Loucy (cell line): ENCODE measurements at regions not wholly inside any gene's neighbourhood (a gene's known extent, or its start where the extent isn't known, plus 50 kb on each side); places are given as distances from the start of the nearest gene placed in this dataset.

Experiments
- H2AFZ ChIP-seq: fragments of 200-600 bp; sonication (generic); 2 replicates; pipeline ENCODE4 v1.6.0; 2016; ENCODE audit warnings: antibody characterized with exemption, mild to moderate bottlenecking, low read length, moderate library complexity
- H3F3A ChIP-seq: fragments of 200-600 bp; 2 replicates; pipeline ENCODE4 v1.6.0; 2016; ENCODE audit warnings: antibody characterized with exemption, low read depth, mild to moderate bottlenecking
- H3K27me3 ChIP-seq: fragments of 200-600 bp; sonication (generic); 2 replicates; pipeline ENCODE4 v1.6.1; 2014; ENCODE audit warnings: low read length, mild to moderate bottlenecking; ENCODE audit not compliant: insufficient read depth, poor library complexity, severe bottlenecking
- H3K36me3 ChIP-seq: fragments of 200-600 bp; sonication (generic); 2 replicates; pipeline ENCODE4 v1.6.1; 2016; ENCODE audit warnings: low read length; ENCODE audit not compliant: insufficient read depth
- H3K4me1 ChIP-seq: fragments of 200-600 bp; sonication (generic); 2 replicates; pipeline ENCODE4 v1.5.1; 2014; ENCODE audit warnings: low read length, mild to moderate bottlenecking; ENCODE audit not compliant: insufficient read depth, poor library complexity, severe bottlenecking
- H3K4me2 ChIP-seq: fragments of 200-600 bp; sonication (generic); 2 replicates; pipeline ENCODE4 v1.6.0; 2014; ENCODE audit warnings: antibody characterized with exemption, low read length, low read depth, mild to moderate bottlenecking; ENCODE audit not compliant: poor library complexity, severe bottlenecking
- H3K4me3 ChIP-seq: fragments of 200-600 bp; sonication (generic); 2 replicates; pipeline ENCODE4 v1.5.1; 2014; ENCODE audit warnings: low read length, mild to moderate bottlenecking, mixed read lengths; ENCODE audit not compliant: poor library complexity, severe bottlenecking
- H3K79me2 ChIP-seq: fragments of 200-600 bp; sonication (generic); 2 replicates; pipeline ENCODE4 v1.6.1; 2014; ENCODE audit warnings: low read length; ENCODE audit not compliant: insufficient read depth
- H3K9ac ChIP-seq: fragments of 200-600 bp; sonication (generic); 2 replicates; pipeline ENCODE4 v1.6.0; 2014; ENCODE audit warnings: mild to moderate bottlenecking, low read depth, low read length, moderate library complexity; ENCODE audit not compliant: poor library complexity, severe bottlenecking
- H3K9me2 ChIP-seq: fragments of 200-600 bp; sonication (generic); replicated peaks from 2 replicates; pipeline ENCODE4 v1.6.1; 2016; ENCODE audit warnings: low read depth, low read length, mixed read lengths
- H3K9me3 ChIP-seq: fragments of 200-600 bp; sonication (generic); 2 replicates; pipeline ENCODE4 v1.6.1; 2014; ENCODE audit warnings: mild to moderate bottlenecking, antibody characterized with exemption, low read length, low read depth; ENCODE audit not compliant: insufficient read depth
- H4K20me1 ChIP-seq: fragments of 200-600 bp; sonication (generic); 2 replicates; pipeline ENCODE4 v1.6.0; 2014; ENCODE audit warnings: antibody characterized with exemption, low read length, mild to moderate bottlenecking; ENCODE audit not compliant: insufficient read depth, poor library complexity, severe bottlenecking
- CTCF ChIP-seq: fragments of 200-600 bp; sonication (generic); conservative IDR thresholded peaks from 2 replicates; pipeline ENCODE4 v1.5.1; 2014; ENCODE audit warnings: mild to moderate bottlenecking, antibody characterized with exemption, low read length
- EZH2phosphoT487 ChIP-seq: fragments of 200-600 bp; IDR thresholded peaks from 2 replicates; pipeline ENCODE4 v1.6.1; 2018; ENCODE audit warnings: antibody characterized with exemption, mild to moderate bottlenecking, moderate library complexity, borderline replicate concordance

DNA sequence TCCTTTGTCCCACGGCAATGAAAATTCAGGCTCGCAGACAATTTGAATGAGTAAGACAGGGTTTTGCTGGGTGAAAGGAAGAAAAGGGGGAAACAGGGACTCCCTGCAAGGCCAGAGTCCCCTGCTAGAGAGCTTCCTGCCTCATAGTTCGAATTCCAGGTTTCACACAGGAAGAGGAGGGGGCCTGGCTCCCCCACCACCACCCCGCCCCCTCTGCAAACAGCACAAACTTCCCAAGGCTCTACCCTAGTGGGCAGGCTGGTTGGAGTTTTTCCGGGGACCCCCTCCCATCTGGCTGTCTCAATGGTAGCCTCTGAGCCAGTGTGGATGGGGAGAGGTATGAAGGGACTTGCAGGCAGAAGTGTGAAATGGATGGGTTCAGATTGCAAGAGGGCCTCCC lies 57.4 kb upstream of the NEBL start:
- Histone ChIP-seq H3K9ac (no peak overlapping the region), H3K36me3 (no peaks in the 10 kb centered on the region), H3K4me2 (no peak overlapping the region), H3K4me3 (no peak overlapping the region), H3K27me3 (no peaks in the 10 kb centered on the region), H2AFZ (no peak overlapping the region), H3K4me1 (no peaks in the 10 kb centered on the region), H3K79me2 (no peaks in the 10 kb centered on the region), H3K9me3 (no peaks in the 10 kb centered on the region), H3K9me2 (no peaks in the 10 kb centered on the region), H3F3A (no peaks in the 10 kb centered on the region), H4K20me1 (no peaks in the 10 kb centered on the region)
- TF ChIP-seq CTCF, result no peak
- TF ChIP-seq EZH2phosphoT487, result no peak

DNA sequence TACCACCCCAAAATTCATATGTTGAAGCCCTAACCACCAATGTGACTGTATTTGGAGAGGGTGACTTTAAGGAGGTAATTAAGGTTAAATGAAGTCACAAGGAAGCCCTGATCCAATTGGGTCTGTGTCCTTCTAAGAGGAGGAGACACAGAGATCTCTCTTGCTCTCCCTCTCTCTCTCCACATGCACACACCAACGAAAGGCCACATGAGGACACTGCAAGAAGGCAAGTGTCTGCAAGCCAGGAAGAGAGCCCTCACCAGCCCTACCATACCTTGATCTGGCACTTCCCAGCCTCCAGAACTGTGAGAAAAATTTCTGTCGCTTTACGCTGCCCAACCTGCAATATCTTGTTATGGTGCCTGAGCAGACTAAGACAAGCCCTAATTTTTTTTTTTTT lies 56.0 kb upstream of the NEBL start:
- H3K36me3 ChIP-seq, result no peaks in the 10 kb centered on the region
- H2AFZ ChIP-seq, result no peak overlapping the region
- no peak overlapping the region for H3K4me3 ChIP-seq
- no peaks in the 10 kb centered on the region for H4K20me1 ChIP-seq
- H3K4me1 ChIP-seq, result no peaks in the 10 kb centered on the region
- no peaks in the 10 kb centered on the region for H3K79me2 ChIP-seq
- no peak overlapping the region for H3K4me2 ChIP-seq
- H3F3A ChIP-seq, result no peaks in the 10 kb centered on the region
- no peak overlapping the region for H3K9ac ChIP-seq
- no peaks in the 10 kb centered on the region for H3K9me3 ChIP-seq
- TF ChIP-seq EZH2phosphoT487, result no peak
- no peak for TF ChIP-seq CTCF
- no peaks in the 10 kb centered on the region for H3K9me2 ChIP-seq
- H3K27me3 ChIP-seq, result no peaks in the 10 kb centered on the region

DNA sequence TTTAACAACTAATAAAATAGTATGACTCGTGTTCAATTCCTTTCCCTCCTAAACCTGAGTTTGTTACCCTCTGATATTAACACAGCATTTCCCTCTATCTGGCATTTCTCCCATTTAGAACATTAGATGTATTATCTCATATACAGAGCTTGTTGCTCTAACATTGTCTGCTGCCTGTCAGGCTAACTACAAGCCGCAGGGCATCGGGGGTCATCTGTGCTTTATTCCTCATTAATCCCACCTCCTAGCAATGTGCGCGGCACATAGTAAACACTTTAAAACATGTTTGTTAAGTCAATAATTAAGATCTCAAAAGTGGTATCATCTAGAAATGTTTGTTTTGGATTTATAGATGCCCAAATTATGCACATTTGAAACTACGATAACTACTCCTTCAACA lies 52.9 kb upstream of the NEBL start:
- no peaks in the 10 kb centered on the region for H3K9me2 ChIP-seq
- H3K9ac ChIP-seq, result no peak overlapping the region
- no peaks in the 10 kb centered on the region for H3K4me1 ChIP-seq
- H3K36me3 ChIP-seq, result no peaks in the 10 kb centered on the region
- no peak overlapping the region for H2AFZ ChIP-seq
- H3K4me3 ChIP-seq, result no peak overlapping the region
- no peaks in the 10 kb centered on the region for H4K20me1 ChIP-seq
- TF ChIP-seq EZH2phosphoT487 (no peak), CTCF (no peak)
- H3K9me3 ChIP-seq, result no peaks in the 10 kb centered on the region
- H3K27me3 ChIP-seq, result no peaks in the 10 kb centered on the region
- no peak overlapping the region for H3K4me2 ChIP-seq
- no peaks in the 10 kb centered on the region for H3F3A ChIP-seq
- no peaks in the 10 kb centered on the region for H3K79me2 ChIP-seq
